Putamen (tissue), 1 donor: ENCODE measurements at regions not wholly inside any gene's neighbourhood (a gene's known extent, or its start where the extent isn't known, plus 50 kb on each side); places are given as distances from the start of the nearest gene placed in this dataset.
A peak's percentile ranks its signal among the peaks of the same experiment; 100 is the strongest.
"Not testable (repeated sequence)": the region's sequence is repeated elsewhere in the genome, so short reads cannot be mapped to it uniquely, and the experiment has no call there.

ENCODE experiments used
- DNase-seq: peaks from one replicate; pipeline ENCODE4 v3.0.0-alpha.2; 2016; ENCODE audit warnings: low spot score

DNA sequence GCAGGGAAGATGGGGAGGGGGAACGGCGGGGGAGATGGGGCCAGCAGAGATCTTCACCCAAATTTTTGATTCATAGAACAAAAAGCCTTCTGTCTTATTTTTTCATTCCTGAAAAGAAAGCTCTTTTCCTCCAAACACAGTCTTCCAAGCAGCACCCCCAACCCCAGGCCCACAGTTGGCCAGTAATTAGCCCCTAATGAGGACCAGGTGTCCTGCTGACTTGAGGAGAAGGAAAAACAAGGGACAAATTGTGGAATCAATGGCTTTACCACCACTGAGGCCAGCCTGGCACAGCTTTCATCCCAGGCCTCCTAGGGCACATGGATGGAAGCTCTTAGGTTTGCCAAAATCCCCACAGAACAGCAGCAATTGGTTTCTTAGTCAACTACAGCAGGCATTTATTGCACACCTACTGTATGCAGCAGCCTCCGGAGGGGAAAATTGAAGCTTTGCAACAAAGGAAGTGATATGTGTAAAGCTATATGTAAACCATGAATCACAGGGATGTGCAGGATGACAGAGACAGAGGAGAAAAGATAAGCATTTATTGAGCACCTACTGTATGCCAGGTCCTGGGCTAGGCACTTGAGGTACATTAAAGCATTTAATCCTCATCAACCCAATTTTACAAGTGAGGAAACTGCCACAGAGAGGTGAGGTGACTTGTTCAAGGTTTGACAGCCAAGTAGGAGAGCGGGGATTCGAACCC, 199.5 kb downstream of the TBC1D2B start:
- no peak for DNase-seq

DNA sequence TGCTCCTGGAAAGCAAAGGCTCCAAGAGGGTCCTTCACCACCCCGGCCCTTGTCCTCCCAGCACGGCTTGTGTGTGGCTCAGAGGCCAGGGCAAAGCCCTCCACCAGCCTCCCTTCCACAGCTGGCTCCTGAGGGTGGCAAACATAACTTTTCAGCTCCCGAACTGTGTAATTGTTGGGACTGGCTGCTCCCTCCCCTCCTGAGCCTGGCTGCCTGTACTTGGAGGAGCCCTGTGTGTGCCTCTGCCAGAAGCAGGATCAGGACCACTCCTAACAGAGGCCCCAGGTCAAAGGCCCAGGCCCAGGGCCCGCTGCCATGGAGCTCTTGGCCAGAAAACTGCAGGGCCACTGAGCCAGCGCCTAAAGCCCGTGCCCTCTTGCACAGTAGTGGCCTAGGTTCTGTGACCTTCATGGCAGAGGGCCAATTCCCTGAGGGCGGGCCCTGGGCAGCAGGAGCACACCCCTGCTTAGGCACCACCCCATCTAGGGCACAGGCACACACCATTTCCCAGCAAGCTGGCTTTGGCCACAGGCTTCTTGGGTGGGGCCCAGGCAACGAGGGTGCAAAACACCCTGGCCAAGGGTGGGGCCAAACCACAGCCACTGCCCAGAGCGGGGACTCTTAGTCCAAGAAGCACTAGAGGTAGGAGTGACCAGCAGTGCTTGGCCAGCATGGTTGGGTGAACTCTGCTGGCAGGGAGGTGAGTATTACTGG, 201.2 kb downstream of the TBC1D2B start:
- DNase-seq = not testable (repeated sequence)

DNA sequence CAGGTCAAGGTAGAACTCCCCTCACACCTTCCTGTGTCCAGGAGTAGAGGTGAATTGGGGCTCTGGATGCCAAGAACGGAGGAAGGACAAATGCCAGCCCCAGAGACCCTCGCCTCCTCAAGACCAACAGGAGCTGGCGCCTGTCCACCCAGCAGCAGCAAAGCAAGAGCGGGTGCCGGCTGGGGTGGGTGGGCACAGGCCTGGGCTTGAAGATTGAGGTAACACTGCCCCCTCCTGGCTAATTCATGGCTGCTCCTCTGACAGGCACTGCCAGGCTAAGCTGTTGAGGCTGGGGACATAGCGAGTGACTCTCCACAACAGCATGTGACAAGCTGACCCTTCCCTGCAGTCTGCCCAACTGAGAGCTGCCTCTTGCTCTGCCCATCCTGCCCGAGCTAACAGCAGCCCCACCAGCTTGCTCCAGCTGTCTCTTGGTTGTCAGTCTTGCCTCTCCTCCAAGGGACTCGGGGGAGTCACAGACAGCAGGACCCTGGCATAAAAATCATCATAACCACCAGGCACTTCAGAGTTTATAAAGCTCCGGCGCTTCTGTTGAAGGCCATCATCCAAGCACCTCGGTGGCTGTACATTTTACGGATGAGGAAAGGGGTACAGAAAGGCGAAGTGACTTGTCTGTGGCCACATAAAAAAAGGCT, 202.3 kb downstream of the TBC1D2B start:
- DNase-seq = peak; percentile 20

DNA sequence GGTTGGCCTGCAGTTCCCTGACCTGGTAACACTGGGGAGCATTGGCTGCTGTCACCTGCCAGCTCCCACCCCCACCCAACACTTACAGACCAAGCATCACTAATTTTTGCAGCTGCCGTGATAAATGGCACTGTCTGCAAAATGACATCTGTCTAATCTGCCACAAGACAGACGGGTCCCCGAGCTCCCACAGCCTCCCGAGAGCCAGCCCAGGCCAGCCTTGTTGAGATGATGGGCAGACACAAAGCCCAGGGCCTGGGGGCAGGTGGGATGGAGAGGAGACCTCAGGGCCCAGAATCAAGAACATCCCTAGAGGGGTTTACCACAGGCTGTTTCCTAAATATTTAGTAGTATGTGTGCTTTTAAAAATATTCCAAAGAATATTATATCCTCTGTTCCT, 203.4 kb downstream of the TBC1D2B start:
- DNase-seq = no peak

DNA sequence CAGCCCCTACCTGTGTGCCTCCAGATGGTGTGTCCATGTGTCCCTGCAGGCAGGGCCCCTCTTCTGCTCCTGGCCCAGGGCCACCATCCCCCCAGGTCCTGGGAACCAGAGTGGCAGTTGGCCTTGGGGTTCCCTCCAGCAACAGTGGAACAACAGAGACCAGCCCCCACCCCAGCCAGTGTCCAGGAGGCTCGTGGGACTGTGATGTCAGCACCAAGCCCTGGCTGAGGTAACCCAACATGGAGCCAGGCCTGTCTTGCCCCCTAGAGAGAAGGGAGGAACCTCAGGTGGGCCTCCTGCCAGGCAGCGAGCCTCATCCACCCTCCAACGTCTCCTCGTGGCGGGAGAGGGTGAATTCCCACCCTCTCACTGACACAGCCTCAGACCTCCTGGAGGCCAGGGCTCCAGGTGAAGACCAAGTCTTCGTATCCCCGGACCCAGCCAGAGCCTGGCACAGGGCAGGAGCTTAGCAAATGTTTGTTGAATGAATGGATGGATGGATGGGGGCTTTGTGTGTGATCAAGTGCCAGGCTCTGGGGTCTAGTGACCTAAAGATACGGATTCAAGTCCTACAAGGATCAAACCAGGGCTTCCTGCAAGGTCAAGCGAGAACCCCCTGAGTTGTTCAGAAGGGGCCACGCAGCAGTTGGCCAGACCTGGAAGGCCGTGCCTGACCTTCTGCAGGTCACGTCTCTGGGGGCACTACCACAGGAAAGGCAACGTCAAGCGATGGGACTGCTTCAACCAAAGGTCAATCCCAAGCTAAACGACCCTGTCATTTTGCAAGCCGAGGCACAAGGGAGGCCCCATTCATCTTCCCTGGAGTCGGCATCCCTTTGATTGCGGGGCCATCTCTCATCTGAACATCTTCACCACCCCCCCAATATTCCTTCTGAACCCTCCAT, 204.7 kb downstream of the TBC1D2B start:
- not testable (repeated sequence) for DNase-seq

DNA sequence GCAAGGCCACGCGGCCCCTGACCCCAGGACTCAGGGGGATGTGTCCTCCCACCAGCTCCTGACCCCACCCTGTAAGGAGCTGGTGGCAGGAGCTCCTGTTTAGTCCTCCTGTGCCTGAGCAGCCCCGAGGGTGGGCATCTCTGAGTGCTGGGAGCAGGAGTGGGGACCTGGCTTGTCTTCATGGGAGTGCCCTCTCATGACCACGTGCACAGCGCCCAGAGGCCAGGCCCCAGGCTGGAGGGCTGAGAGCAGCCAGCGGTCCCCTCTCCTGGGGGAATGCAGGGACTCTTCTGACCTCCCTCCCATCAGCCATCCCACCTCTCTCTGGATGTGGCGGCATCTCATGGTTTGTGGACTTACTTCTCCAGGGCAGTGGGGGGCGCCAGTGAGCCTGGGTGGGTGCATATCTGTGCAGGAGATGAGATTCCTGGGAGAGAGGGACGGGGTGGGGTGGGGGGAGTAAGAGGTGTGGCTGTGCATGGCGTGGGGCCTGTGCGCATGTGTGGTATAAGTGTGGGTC, 205.6 kb downstream of the TBC1D2B start:
- no peak for DNase-seq

DNA sequence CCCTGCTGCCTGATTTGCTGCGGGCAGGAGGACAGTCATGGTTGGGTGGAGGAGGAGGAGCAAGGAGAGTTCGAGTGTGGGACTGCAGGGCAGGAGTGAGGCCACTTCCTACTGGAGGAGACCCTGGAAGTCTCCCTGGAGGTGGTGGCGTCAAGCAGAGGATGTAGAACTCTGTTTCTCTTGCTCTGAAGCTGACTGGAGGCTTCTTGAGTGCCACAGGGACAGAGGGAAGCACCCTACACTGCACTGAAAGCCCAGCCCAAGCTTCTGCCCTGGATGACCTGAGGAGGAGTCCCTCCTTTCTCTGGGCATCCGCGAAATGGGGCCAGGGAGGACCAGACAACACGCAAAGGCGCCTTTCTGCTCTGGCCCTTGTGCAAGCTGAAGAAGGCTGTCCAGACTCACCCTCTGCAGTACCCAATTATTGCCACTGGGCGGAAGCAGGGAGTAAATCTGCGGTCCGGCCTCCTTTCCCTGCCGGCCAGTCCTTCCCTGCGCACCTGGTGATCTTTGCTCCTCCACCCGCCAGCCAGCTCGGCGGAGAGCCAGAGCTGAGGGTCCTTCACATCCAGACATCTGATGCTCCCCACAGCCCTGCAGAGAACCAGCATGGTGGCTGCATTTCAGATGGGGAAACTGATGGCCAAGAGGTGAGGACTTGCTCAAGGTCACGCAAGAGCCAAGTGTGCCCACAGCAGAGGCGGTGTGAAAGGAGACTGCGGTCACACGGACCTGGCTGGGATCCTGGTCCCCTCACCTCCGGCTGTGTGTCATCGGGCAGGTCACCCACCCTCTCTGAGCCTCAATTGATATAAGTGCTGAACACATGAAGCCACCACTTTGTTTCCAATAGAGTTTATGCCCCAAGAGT, 207.1 kb downstream of the TBC1D2B start:
- peak; percentile 10 for DNase-seq

DNA sequence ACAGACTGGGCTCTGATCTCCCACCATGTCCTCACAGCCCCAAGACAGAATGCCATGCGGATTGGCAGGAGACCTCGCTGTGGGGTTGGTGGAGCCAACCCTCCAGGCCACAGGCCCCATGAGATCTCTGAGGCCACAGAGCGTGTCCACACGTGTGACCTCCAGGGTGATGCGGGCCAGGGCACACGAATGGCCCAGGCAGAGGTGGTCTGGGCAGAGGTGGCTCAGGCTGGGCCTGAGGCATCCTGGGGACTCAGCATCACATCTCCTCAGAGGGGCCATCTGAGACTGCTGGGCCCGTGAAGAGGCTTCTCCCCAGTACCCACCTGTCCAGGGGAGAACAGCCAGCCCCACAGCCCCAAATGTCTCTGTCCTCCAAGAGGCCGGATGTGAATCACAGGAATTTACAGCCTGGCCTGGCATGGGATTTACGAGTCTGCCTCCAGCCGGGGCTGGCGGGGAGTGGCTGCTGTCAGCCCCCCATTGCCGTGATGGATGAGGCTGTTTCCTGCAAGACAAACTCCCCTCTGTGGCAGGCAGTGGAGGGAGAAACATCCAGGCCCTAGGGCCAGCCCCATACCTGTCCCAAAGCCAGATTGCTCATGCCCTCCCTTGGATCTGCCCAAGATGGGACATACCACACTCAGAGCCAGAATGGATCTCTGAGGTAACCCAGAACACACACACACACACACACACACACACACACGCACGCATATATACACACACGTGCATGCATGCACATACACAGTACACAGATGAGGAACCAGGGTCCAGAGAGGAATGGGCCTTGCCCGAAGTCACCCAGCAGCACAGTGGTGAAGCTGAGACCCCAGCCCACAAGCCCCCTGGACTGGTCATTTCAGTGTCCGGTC, 208.3 kb downstream of the TBC1D2B start:
- no peak for DNase-seq

DNA sequence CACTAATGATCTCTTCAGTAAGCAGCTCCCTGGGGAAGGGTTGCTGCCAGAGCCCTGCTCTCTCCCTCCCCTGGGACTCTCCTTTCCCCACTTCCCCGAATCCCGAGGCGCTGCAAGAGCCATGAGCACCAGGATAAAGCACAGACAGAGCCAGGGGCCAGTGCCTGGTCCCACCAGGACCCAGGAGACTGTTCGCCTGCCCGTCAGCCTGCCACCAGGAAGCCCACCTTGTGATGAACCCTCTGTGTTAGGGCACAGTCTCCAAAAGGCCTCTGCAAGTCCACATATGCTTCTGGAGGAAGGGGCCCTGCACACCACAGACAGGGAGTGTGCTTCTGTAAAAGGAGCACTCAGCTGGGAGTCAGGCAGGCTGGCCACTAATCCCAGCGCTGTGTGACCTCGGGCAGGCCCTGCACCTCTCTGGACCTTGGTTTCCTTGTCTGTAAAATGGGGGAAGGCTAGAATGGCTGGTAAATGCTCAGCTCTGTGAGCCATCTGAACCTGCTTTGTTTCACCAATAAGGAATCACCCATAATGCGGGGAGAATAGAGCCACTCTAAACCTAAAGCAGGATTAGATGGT, 209.4 kb downstream of the TBC1D2B start:
- not testable (repeated sequence) for DNase-seq

DNA sequence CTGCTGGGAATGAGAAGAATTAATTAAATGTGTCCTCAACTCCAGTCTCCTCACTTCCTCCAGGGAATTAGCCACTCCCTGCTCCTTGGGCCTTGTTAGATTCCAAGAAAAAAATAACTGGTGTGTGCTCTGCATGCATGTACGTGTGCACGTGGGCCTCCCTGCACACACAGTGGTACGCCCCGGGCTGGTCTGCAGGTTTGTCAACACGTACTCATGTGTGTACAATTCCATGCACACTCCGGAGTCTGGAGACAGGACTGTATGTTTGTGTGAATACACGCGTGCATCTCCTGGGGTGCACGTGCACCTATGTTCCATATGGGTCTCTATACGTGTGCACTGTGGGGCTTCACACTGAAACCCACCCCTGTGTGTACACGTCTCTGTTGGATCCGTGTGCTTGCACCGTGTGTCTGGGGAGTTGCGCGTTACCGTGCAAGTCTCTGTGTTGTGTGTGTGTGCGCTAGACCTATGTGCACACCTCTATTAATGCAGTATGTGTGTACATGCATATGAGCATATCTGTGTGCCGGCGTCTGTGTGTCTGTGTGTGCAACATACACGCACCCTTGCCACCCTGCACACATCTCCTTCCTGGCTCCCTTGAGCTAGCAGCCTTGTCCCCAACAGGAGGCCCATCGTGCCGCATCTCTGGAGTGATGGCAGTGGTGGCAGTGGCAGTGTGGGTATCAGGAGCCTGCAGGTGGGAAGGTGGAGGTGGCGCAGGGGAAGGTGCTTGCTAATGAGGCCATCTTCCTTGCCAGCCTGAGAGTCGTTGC, 210.1 kb downstream of the TBC1D2B start:
- DNase-seq = no peak

DNA sequence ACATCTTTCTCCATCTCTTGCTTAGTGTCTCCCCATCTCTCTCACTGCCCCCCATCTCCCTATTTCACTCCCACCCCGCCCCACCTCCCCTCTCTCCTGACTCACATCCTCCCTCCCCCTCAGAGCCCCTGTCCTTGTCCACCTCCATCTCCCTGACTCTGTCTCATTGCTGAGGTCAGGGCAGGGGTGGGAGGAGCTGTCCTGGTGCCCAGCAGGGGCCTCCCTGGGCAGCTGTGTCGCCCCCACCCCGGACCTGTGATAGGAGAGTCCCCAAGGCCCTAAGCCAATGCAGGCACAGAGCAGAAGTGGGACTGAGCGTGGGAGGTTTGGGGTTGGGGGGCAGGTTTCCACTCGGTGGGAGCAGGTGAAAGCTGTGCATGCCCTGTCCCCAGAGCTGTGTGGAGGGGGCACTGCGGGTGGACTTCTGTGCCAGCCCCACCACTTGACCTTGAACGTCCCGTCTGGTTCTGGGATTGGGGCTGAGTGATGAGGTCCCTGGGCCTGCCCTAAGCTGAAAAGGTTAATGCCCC, 210.8 kb downstream of the TBC1D2B start:
- DNase-seq = no peak

DNA sequence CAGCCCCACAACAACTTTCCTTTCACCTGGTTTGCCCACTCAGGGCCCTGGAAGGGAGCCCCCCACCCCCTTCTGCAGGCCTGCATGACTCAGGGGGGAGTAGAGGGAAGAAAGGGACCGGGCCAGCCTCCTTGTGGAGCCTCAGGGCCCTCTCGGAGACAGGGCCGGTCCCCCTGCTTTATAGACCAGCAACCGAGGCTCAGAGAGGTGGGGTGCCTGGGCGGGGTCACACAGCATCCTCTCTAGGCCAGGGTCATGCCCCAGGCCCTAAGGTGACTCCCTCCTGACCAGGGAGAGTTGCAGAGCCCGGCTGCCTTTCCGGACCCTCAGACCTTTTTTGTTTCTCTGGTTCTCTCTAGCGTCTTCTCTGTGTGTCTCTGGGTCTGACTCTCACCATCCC, 211.3 kb downstream of the TBC1D2B start:
- no peak for DNase-seq

DNA sequence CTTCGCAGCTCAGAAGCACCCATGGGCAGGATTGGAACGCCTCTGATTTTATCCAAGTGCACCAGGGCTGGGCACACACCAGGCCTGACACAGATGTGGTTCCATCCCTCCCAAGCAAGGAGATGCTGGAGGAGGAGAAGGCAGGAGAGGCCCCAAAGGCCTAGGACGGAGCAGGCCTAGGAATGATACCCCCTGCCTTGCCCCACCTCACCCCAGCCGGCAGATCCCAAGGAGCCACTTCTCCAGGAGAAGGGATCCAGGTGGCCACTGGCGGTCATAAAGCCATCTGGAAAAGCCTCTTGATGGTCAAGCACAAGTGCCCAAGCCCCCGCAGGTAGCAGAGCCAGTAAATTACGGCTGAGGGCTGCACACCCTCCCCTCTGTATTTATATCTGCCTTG, 211.8 kb downstream of the TBC1D2B start:
- DNase-seq = no peak

DNA sequence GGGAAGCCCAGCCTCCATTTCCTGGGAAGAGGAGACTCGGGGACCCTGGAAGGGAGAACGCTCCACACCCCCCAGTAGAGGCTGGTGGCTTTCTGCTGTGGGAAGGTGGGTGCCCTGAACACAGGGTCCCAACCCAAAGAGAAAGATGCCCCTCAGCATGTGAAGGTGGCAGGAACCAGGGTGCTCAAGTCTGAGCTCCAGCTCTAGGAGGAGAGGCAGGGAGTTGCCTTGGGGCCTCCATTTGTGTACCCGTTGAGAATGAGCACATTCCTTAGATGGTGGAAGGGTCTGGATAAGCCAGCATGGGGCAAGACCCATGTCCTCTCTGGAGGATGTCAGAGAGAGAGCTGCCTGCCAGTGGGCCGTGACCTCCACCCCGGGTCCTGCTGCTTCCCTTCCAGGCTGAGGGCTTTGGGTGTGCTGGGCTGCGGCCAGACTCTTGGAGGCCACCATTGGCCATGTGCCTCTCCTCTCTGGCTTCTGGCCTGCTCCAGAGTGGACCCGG, 212.4 kb downstream of the TBC1D2B start:
- DNase-seq = no peak

DNA sequence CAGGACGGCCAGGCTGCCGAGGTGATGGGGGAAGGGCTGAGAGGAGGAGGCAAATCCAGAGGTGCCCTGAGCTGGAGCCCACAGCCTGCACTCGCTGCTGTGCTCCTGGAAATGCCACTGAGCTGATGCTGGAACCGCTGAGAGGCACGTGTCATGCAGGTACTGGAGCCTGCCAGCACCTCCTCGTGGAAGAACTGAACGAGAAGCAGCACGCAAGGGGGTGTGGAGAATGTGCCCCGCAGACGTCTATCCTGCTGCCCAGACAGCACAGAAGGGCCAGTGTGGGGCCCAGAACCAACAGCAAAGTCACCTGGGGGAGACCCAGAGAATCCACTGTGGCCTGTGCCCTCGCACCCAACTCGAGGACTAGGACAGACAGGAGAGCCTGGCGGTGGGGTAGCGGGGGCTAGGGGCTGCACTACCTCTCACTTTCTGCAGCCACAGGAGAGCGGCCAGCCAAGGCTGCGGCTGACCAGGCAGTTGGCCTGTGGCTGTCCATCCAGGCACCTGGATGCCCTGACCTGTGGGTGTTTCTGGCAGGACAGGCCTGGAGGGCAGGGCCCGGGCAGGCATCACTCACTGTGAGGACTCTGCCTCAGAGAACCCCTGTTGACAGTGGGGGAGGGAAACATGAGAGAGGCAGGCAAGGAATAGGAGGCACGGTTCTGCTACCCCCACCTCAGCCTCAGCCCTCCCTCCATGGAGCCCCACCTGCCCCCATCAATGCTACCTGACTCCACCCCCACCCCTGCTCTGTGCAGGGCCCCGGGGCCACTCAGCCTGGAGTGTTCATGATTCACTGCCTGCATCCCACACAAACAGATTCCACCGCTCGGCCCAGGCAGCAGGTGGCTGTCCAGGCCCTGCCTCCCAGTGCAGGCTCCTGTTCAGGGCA, 213.1 kb downstream of the TBC1D2B start:
- DNase-seq = no peak

DNA sequence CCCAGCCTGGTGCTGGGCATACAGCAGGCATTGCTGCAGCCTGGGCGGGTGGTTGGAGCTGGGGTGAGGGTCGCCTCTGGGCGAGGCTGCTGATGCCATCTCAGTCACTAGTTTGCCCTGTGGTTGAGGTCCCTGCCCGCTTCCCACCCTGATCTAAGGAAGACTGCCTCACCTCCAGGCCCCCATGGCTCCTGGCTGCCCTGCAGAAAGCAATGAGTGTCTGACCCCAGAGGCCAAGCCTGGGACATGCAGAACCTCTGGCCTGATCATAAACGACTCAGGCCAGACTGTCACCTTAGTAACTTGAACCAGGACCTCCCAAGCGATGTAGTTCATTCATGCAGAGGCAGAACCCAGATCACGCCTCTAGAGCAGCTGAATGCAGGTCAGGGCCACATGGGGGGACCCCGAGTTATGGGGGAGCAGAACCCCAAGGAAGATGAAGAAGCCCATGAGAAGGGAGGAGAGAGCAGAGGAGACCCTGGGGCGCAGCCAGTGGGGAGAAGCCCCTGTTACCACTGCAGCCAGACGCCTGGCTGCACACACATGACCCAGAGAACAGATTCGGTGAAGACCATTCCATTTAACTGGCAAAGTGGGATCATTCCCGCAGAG, 213.9 kb downstream of the TBC1D2B start:
- DNase-seq = no peak

DNA sequence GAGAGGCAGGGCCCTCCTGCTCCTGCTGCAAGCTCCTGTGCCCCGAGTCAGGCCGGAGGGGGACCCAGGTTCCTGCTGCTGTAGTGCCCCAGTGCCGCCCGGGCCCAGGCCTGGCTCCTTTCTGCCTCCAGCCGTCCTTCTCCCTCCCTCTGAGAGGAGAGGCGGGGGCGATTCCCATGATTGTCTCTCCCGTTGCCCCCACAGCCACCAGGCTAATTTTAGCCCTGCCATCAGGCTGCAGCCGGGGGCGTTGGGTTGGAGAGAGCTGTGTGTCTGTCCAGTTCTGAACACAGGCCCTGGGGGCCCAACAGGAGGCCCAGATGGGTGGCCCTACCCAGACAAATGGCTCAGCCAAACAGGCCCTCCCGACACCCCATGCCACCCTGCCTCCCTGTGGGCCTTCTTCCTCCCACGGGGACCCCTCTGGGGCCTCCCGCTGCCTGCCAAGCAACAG, 214.8 kb downstream of the TBC1D2B start:
- DNase-seq = no peak
